ENCODE measurements at regions not wholly inside any gene's neighbourhood (a gene's known extent, or its start where the extent isn't known, plus 50 kb on each side); places are given as distances from the start of the nearest gene placed in this dataset.

GRCh38 chr14:101155575-101155974 lies 252.1 kb upstream of the RTL1 start:
- no peak for DNase-seq (ENCODE audit: low spot score in 2 of 2)

DNA sequence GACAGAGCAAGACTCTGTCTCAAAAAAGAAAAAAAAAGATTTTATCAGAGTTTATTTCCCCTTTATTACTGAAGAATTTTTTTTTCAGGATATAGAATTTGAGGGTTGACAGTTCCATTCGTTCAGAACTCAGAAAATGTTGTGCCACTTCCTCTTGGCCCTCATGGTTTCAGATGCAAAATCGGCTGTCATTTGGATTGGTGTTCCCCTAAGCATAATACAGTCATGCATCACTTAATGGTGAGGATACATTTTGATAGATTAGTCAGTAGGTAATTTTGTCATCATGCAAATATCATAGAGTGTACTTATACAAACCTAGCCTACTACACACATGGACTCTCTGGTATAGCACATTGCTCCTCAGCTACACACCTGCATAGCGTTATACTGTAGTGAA lies 263.9 kb upstream of the RTL1 start:
- Histone ChIP-seq H3K4me3 (no peak overlapping the region), H3K36me3 (replicated peaks) (no peaks in the 10 kb centered on the region), H3K4me1 (no peaks in the 10 kb centered on the region), H3K9me3 (no peaks in the 10 kb centered on the region), H3K27me3 (ENCODE audit: low read depth) (no peaks in the 10 kb centered on the region)
- no peak for DNase-seq (ENCODE audit: low spot score in 2 of 2)
- in situ Hi-C loops (cut with MboI; ENCODE audit: low sequenced_read_pairs), result no loop called here

More at GRCh38 chr14:101155575-101155974, 252.1 kb upstream of the RTL1 start:
- Histone ChIP-seq H3K4me1 (no peaks in the 10 kb centered on the region), H3K4me3 (no peak overlapping the region), H3K9me3 (no peaks in the 10 kb centered on the region), H3K36me3 (replicated peaks) (no peaks in the 10 kb centered on the region), H3K27me3 (ENCODE audit: low read depth) (no peaks in the 10 kb centered on the region)
- in situ Hi-C loops (cut with MboI; ENCODE audit: low sequenced_read_pairs), result no loop called here

GRCh38 chr14:101169267-101169666 lies 265.7 kb upstream of the RTL1 start:
- H3K4me1 ChIP-seq, result no peaks in the 10 kb centered on the region

DNA sequence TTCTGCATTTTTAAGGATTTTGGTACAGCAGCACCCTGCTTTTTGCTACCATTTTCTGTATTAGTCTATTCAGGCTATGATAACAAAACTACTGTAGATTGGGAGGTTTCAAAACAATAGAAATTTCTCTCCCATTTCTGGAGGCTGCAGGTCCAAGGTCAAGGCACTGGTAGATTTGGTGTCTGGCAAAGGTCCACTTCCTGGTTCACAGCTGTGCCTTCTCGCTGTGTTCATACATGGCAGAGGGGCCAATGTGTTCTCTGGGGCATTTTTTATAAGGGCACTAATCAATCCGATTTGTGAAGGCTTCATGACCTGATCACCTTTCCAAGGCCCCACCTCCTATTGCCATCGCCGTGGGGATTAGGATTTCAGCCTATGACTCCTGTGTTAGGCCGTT lies 268.1 kb upstream of the RTL1 start:
- no peak for DNase-seq (ENCODE audit: low spot score in 2 of 2)
- Histone ChIP-seq H3K4me3 (no peak overlapping the region), H3K27me3 (ENCODE audit: low read depth) (no peaks in the 10 kb centered on the region), H3K4me1 (no peaks in the 10 kb centered on the region), H3K9me3 (no peaks in the 10 kb centered on the region), H3K36me3 (replicated peaks) (no peaks in the 10 kb centered on the region)
- in situ Hi-C loops (cut with MboI; ENCODE audit: low sequenced_read_pairs), result no loop called here

More at GRCh38 chr14:101169267-101169666, 265.7 kb upstream of the RTL1 start:
- in situ Hi-C loops (cut with MboI; ENCODE audit: low sequenced_read_pairs), result no loop called here
- H3K4me3 ChIP-seq, result no peak overlapping the region
- H3K36me3 ChIP-seq (replicated peaks), result no peaks in the 10 kb centered on the region
- no peaks in the 10 kb centered on the region for H3K27me3 ChIP-seq (ENCODE audit: low read depth)
- no peak for DNase-seq (ENCODE audit: low spot score in 2 of 2)
- H3K9me3 ChIP-seq, result no peaks in the 10 kb centered on the region

- Histone ChIP-seq H3K36me3 (replicated peaks) (no peaks in the 10 kb centered on the region), H3K4me3 (no peak overlapping the region), H3K27me3 (ENCODE audit: low read depth) (no peaks in the 10 kb centered on the region), H3K9me3 (no peaks in the 10 kb centered on the region), H3K4me1 (no peaks in the 10 kb centered on the region)
- DNase-seq (ENCODE audit: low spot score in 2 of 2), result no peak
- in situ Hi-C loops (cut with MboI; ENCODE audit: low sequenced_read_pairs), result no loop called here
Observed at GRCh38 chr14:101173698-101174521, 270.4 kb upstream of the RTL1 start.

DNA sequence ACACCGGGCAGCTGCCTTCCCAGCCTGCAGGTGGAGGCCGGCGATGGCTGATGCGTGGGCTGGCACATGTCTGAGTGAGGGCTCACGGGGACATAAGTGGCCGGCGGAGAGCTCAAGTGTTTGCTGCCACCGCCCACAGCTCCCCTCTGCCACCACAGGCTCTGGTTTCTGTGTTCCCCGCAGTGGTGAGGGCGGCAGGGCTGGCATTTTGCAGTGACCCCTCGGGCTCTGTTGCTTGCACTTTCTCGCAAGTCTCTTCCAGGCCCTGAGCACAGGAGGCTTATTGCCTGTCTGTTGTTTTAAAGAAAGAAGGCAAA lies 271.0 kb upstream of the RTL1 start:
- no peaks in the 10 kb centered on the region for H3K27me3 ChIP-seq (ENCODE audit: low read depth)
- no peak for DNase-seq (ENCODE audit: low spot score in 2 of 2)
- H3K4me1 ChIP-seq, result no peaks in the 10 kb centered on the region
- in situ Hi-C loops (cut with MboI; ENCODE audit: low sequenced_read_pairs), result no loop called here
- no peaks in the 10 kb centered on the region for H3K9me3 ChIP-seq
- no peaks in the 10 kb centered on the region for H3K36me3 ChIP-seq (replicated peaks)
- H3K4me3 ChIP-seq, result no peak overlapping the region

DNA sequence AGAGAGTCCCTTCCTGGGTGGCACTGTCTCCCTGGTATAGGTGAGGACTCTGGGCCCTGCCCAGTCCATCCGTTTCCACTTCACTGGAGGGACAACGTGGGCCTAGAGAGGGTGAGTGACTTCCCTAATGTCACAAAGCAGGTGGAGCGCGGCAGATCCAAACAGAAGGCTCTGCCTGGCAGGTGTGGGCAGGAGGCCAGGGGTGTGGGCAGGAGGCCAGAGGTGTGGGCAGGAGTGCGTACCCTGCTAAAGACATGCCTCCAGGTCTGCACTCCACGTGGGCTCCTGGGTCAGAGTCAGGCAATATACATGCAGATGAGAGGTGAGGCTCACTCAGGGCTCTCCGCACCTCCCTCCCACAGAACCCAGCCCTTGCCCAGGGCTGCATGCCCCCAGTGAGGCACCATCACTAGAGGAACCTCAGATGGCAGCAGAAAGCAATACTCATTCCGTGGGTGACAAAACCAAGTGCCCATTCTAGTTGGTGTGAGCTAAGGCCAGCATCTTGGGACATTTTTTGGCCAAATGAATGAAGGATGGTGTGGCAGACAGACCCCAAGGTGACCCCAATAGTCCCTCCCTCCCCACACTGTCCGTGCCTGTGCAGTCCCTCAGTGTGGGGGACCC lies 271.6 kb upstream of the RTL1 start:
- H3K4me3 ChIP-seq, result no peak overlapping the region
- in situ Hi-C loops (cut with MboI; ENCODE audit: low sequenced_read_pairs), result no loop called here
- no peaks in the 10 kb centered on the region for H3K4me1 ChIP-seq
- no peak for DNase-seq (ENCODE audit: low spot score in 2 of 2)
- no peaks in the 10 kb centered on the region for H3K36me3 ChIP-seq (replicated peaks)
- no peaks in the 10 kb centered on the region for H3K27me3 ChIP-seq (ENCODE audit: low read depth)
- H3K9me3 ChIP-seq, result no peaks in the 10 kb centered on the region

GRCh38 chr14:101175731-101176534 lies 272.4 kb upstream of the RTL1 start:
- in situ Hi-C loops (cut with MboI; ENCODE audit: low sequenced_read_pairs), result no loop called here
- Histone ChIP-seq H3K27me3 (ENCODE audit: low read depth) (no peaks in the 10 kb centered on the region), H3K9me3 (no peaks in the 10 kb centered on the region), H3K4me1 (no peaks in the 10 kb centered on the region), H3K4me3 (no peak overlapping the region), H3K36me3 (replicated peaks) (no peaks in the 10 kb centered on the region)
- no peak for DNase-seq (ENCODE audit: low spot score in 2 of 2)

DNA sequence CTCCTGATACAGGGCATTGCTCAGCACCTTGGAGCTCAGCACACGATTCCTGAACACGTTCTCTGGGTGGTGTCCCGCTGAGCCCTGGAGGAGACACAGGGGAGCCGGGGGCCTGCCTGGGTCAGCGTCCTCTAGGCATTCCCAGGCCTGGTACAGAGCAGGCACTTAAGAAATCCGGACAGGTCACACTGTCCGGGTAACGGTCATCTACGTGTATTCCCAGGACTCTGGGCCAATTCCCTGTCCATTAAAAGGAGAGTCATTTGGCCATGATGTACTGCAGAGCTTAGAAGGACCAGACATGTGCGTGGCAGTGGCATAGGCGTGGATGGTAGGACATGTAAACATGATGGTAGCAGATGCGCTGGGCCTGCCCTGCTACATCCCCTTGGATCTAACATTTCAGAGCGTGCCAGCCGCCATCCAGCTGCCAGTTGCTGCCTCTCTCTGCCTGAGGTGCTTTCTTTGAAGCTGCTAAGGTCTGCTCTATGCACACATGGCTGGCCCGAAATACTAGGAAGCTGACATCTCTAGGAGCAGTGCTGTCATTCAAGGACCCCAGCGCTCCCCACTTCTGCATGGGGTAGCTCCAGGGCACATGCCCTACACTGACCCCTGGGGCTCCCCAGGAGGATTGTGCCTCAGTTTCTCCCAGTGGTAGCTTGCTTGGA lies 273.1 kb upstream of the RTL1 start:
- no peaks in the 10 kb centered on the region for H3K27me3 ChIP-seq (ENCODE audit: low read depth)
- no peak for DNase-seq (ENCODE audit: low spot score in 2 of 2)

DNA sequence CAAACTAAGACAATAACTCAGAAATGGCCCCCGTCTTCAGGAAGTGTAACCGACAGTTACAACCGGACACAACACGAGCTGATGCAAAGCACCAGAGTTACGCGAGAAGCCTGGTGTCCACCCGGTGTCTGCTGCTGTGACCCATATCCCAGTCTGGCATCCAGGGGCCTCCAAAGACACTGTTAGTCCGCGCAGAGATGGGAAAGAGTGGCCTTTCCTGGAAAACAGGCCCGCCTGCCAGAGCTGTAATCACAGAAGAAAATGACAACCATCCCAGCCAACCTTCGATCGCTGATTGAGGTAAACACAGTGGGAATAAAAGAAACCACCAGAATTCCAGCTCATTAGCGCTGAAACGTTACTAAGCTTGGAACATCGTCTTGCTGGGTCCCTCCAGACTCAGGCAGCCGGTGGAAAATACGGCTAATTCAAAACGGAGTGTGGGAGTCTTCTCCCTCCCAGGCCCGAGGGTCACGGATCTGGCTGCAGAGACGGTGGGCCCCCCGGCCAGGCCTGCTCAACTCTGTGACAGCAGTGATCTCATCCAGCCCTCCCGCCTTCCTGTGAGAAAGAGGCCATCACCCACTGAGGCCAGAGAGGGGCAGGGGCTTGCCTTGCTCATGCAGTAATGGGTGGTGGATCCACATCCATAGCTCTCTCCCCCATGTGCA lies 273.9 kb upstream of the RTL1 start:
- H3K27me3 ChIP-seq (ENCODE audit: low read depth), result no peaks in the 10 kb centered on the region
- no peaks in the 10 kb centered on the region; the same call in 1 of the 2 replicates for H3K9me3 ChIP-seq
- H3K36me3 ChIP-seq (replicated peaks), result no peaks in the 10 kb centered on the region
- H3K4me3 ChIP-seq, result no peak overlapping the region
- H3K4me1 ChIP-seq, result no peaks in the 10 kb centered on the region
- in situ Hi-C loops (cut with MboI; ENCODE audit: low sequenced_read_pairs), result no loop called here
- DNase-seq (ENCODE audit: low spot score in 2 of 2), result no peak

More for the DNA sequence above, 273.1 kb upstream of the RTL1 start:
- Histone ChIP-seq H3K4me1 (no peaks in the 10 kb centered on the region), H3K4me3 (no peak overlapping the region), H3K36me3 (replicated peaks) (no peaks in the 10 kb centered on the region), H3K9me3 (no peaks in the 10 kb centered on the region)
- in situ Hi-C loops (cut with MboI; ENCODE audit: low sequenced_read_pairs), result no loop called here

DNA sequence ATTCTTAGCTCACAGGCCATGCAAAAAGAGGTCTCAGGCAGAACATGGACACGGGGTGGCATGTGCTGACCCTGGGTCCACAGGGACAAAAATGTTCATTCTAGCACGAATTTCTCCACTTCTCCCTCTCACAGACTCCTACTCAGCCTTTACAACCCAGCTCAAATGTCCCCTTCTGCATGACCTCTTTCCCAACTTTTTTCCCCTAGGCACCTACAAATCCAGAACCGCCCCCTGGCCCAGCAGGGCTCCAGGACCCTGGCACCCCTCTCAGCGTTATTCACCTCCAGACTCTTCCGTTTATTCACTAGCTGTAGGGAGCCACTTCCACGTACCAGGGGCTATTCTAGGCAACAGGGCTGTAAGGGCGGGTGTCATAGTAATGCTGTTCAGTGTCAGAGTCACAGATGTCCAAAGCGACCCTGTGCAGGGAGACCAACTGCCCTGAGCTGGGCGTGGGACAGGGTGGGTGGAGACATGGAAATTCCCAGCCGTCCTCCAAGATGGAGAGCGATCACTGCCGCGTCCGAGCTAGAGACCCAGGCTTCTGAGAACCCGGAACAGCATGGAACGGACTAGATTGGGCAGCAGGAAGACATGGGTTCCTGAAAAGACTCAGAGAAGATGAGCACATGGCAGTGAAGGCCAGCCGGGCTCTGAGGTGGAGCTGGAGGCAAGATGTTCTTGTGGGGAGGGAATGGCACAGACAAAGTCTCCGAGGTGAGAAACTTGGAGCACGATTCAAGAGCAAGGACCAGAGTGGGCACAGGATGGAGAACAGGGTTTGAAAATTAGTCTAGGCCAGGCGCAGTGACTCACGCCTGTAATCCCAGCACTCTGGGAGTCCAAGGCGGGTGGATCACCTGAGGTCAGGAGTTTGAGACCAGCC lies 274.9 kb upstream of the RTL1 start:
- DNase-seq (ENCODE audit: low spot score in 2 of 2), result no peak
- Histone ChIP-seq H3K27me3 (ENCODE audit: low read depth) (no peaks in the 10 kb centered on the region), H3K36me3 (replicated peaks) (no peaks in the 10 kb centered on the region), H3K9me3 (no peaks in the 10 kb centered on the region; the same call in 1 of the 2 replicates), H3K4me3 (no peak overlapping the region), H3K4me1 (no peaks in the 10 kb centered on the region)
- in situ Hi-C loops (cut with MboI; ENCODE audit: low sequenced_read_pairs), result no loop called here

DNA sequence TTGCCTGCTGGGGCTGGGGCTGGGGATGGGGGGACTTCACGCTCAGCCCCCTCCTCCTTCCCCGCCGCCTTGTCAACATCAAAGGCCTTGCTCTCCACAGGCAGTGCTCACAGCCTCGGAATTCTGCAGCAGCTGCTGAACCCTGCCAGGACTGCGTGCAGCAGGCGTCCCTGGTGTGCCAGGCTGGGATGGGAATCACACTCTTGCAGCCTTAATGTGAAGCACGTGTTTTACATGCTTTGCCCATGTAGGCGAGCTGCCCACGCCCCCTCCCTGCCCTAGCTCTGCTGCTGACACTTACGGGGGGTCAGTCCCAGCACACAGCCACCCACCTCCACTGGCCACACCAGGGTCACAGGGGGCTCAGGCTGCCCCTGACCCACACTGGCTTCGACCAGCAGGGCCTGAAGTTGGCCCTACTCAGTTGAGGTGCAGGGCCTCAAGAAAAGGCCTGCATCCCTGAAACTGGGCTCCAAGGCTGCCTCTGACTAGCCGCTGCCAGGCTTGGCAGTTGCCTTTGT lies 276.2 kb upstream of the RTL1 start:
- H3K4me1 ChIP-seq, result no peaks in the 10 kb centered on the region
- H3K9me3 ChIP-seq, result no peaks in the 10 kb centered on the region; the same call in 1 of the 2 replicates
- no peak for DNase-seq (ENCODE audit: low spot score in 2 of 2)
- H3K36me3 ChIP-seq (replicated peaks), result no peaks in the 10 kb centered on the region
- in situ Hi-C loops (cut with MboI; ENCODE audit: low sequenced_read_pairs), result no loop called here
- H3K4me3 ChIP-seq, result no peak overlapping the region
- no peaks in the 10 kb centered on the region for H3K27me3 ChIP-seq (ENCODE audit: low read depth)
